HepG2 (cell line): ENCODE measurements at regions not wholly inside any gene's neighbourhood (a gene's known extent, or its start where the extent isn't known, plus 50 kb on each side); places are given as distances from the start of the nearest gene placed in this dataset.

Experiments
- ATAC-seq: fragments of 200-7000 bp; cut with Tn5 transposase; 3 replicates; pipeline ENCODE4 v1.9.1; 2020; ENCODE audit warnings: mild to moderate bottlenecking, moderate library complexity
- BruUV-seq: library from RNA; stranded (reverse); fragments of 400-500 nt; replicated peaks from 2 replicates; lab custom pipeline; 2021; lab: Mats Ljungman, UMichigan
- CTCF ChIA-PET: fragments of 300-600 bp; formaldehyde crosslinking; extraction: SDS; loops from one replicate; lab custom pipeline; 2021; ENCODE audit warnings: low total read pairs, inconsistent platforms, low intra/inter-chr PET ratio; lab: Yijun Ruan, JAX
- POLR2A ChIA-PET: fragments of 350-600 bp; sonication (Branson Sonifier 250); formaldehyde crosslinking; loops from one replicate; lab custom pipeline; 2020; ENCODE audit warnings: antibody characterized with exemption, inconsistent platforms; lab: Yijun Ruan, JAX
- DNase-seq: peaks from one replicate; pipeline ENCODE4 v3.0.0-alpha.2; 2015; ENCODE audit warnings: low spot score
- FAIRE-seq: peaks from 3 replicates; lab custom pipeline; 2011; peaks lifted over from hg19 to GRCh38; lab: Jason Lieb, UNC
- H2AFZ ChIP-seq: one replicate; pipeline ENCODE4 v1.6.1; 2011; ENCODE audit warnings: low read length, inconsistent platforms
- H3K27ac ChIP-seq: fragments of 300-600 bp; 3 replicates; pipeline ENCODE4 v1.8.0; 2011; ENCODE audit warnings: mixed run types, mild to moderate bottlenecking, mixed read lengths, low read length, inconsistent platforms; ENCODE audit not compliant: insufficient read depth; ENCODE audit errors: extremely low read length
- H3K27me3 ChIP-seq, 2 experiments: fragments of 200-600 bp in 1 of 2; 2 replicates in 1 of 2; 3 replicates in 1 of 2; pipeline versions ENCODE4 v1.6.0 to v1.8.0; 2011; ENCODE audit warnings: low read length in 2 of 2, mild to moderate bottlenecking in 2 of 2, moderate library complexity in 2 of 2, inconsistent platforms in 1 of 2; ENCODE audit not compliant: insufficient read depth in 2 of 2, control insufficient read depth in 1 of 2
- H3K36me3 ChIP-seq, 2 experiments: fragments of 200-600 bp in 1 of 2; replicated peaks in 1 of 2; 2 replicates in 1 of 2; 3 replicates in 1 of 2; pipeline versions ENCODE4 v1.5.1 to v1.8.0; 2011; ENCODE audit warnings: low read length in 2 of 2, inconsistent platforms in 1 of 2; ENCODE audit not compliant: insufficient read depth in 2 of 2, control insufficient read depth in 1 of 2
- H3K4me1 ChIP-seq: 2 replicates; pipeline ENCODE4 v1.5.1; 2012; ENCODE audit warnings: low read length, inconsistent platforms; ENCODE audit not compliant: insufficient read depth
- H3K4me2 ChIP-seq: 2 replicates; pipeline ENCODE4 v1.6.0; 2011; ENCODE audit warnings: low read depth, low read length, inconsistent platforms
- H3K4me3 ChIP-seq, 3 experiments: fragments of 200-600 bp in 1 of 3; sonication (generic), shearing (Covaris generic) in 1 of 3; replicated peaks in 1 of 3; 2 replicates each; pipeline ENCODE4 v1.5.1; 2011 to 2016; ENCODE audit warnings: low read length in 3 of 3, inconsistent platforms in 2 of 3, low read depth in 2 of 3, mild to moderate bottlenecking in 2 of 3, control low read depth in 1 of 3, mixed read lengths in 1 of 3; ENCODE audit not compliant: insufficient read depth in 1 of 3
- H3K79me2 ChIP-seq: one replicate; pipeline ENCODE4 v1.6.1; 2011; ENCODE audit warnings: low read length, inconsistent platforms; ENCODE audit not compliant: insufficient read depth
- H3K9ac ChIP-seq: 2 replicates; pipeline ENCODE4 v1.6.0; 2011; ENCODE audit warnings: mild to moderate bottlenecking, low read depth, low read length, inconsistent platforms; ENCODE audit not compliant: insufficient read depth
- H3K9me3 ChIP-seq: 2 replicates; pipeline ENCODE4 v1.5.1; 2012; ENCODE audit warnings: mild to moderate bottlenecking, low read length
- H4K20me1 ChIP-seq: 2 replicates; pipeline ENCODE4 v1.6.0; 2011; ENCODE audit warnings: inconsistent platforms, mild to moderate bottlenecking, low read length, moderate library complexity; ENCODE audit not compliant: insufficient read depth
- EZH2 ChIP-seq: conservative IDR thresholded peaks from 2 replicates; pipeline ENCODE4 v1.6.1; 2012; ENCODE audit warnings: mild to moderate bottlenecking, low read depth, low read length, moderate library complexity
- MAFK ChIP-seq, 2 experiments: IDR thresholded peaks in 1 of 2; conservative IDR thresholded peaks in 1 of 2; 2 replicates each; pipeline ENCODE4 v1.6.1; 2011; ENCODE audit warnings: improper control_type of control experiment in 2 of 2, low read length in 2 of 2
- POLR2A ChIP-seq, 2 experiments: IDR thresholded peaks; 2 replicates each; pipeline ENCODE4 v1.6.1; 2011; ENCODE audit warnings: low read depth in 2 of 2, low read length in 2 of 2, mild to moderate bottlenecking in 1 of 2, moderate library complexity in 1 of 2; ENCODE audit not compliant: insufficient read depth in 1 of 2
- SMC3 ChIP-seq: IDR thresholded peaks from 2 replicates; pipeline ENCODE4 v1.6.1; 2011; ENCODE audit warnings: low read length, improper control_type of control experiment
- SP5 ChIP-seq: IDR thresholded peaks from 2 replicates; pipeline ENCODE4 v1.6.1; 2016; ENCODE audit warnings: low read depth, borderline replicate concordance
- TCF12 ChIP-seq, 2 experiments: fragments of 450-650 bp in 1 of 2; sonication (generic) in 1 of 2; formaldehyde crosslinking in 1 of 2; IDR thresholded peaks; 2 replicates each; pipeline versions ENCODE4 v1.6.1 to v1.8.0; 2017 to 2022; ENCODE audit warnings: antibody characterized with exemption in 1 of 2, mild to moderate bottlenecking in 1 of 2, missing genetic modification reagents in 1 of 2, moderate library complexity in 1 of 2
- THYN1 ChIP-seq: sonication (generic); formaldehyde crosslinking; IDR thresholded peaks from 2 replicates; pipeline ENCODE4 v1.8.1; 2023; ENCODE audit warnings: low read depth, mild to moderate bottlenecking, moderate library complexity, missing genetic modification reagents, borderline replicate concordance
- WGBS: methylation state at CpG from one replicate; pipeline ENCODE4 v1.1.6; 2017; ENCODE audit warnings: low lambda C conversion rate; 5-methylcytosine and 5-hydroxymethylcytosine counted together
- in situ Hi-C: cut with HindIII; loops from 2 replicates; pipeline ENCODE4 v1.10.0; 2017; ENCODE audit warnings: low pct_unique_long_range_greater_than_20kb; ENCODE audit not compliant: extremely low pct_ligation_motif_present
- intact Hi-C: fragments of 100-400 bp; cut with micrococcal nuclease; formaldehyde crosslinking; loops from one replicate; pipeline ENCODE4 v1.10.0; 2022; ENCODE audit not compliant: unreplicated experiment
- TF ChIP-seq, protein P1 (sequence below): sonication (generic); formaldehyde crosslinking; IDR thresholded peaks from 2 replicates; pipeline ENCODE4 v1.4.0; 2020; ENCODE audit warnings: missing genetic modification reagents, borderline replicate concordance
- TF ChIP-seq, protein P2 (sequence below): sonication (generic); formaldehyde crosslinking; IDR thresholded peaks from 2 replicates; pipeline ENCODE4 v1.8.1; 2022; ENCODE audit warnings: mild to moderate bottlenecking, missing genetic modification reagents

DNA sequence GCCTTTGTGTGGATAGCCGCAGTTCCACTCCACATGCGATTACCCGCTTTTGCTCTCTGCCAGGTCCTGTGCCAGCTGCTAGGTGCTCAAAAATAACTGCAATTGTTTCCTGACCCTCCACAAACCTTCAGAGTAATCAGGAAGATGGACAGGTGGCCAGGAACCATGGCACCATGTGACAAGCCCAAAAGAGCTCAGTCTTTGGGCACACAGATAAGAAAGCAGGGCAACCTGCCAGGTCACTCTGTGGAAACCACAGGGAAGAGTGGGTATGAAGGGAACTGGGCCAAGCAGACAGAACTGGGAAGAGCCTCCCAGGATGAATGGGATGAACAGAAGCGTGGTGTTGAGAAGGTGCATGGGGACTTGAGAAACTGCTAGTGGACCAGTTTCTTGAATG is 79.4 kb upstream of the AGAP1 start (continued):
- TF ChIP-seq, protein P1, sequence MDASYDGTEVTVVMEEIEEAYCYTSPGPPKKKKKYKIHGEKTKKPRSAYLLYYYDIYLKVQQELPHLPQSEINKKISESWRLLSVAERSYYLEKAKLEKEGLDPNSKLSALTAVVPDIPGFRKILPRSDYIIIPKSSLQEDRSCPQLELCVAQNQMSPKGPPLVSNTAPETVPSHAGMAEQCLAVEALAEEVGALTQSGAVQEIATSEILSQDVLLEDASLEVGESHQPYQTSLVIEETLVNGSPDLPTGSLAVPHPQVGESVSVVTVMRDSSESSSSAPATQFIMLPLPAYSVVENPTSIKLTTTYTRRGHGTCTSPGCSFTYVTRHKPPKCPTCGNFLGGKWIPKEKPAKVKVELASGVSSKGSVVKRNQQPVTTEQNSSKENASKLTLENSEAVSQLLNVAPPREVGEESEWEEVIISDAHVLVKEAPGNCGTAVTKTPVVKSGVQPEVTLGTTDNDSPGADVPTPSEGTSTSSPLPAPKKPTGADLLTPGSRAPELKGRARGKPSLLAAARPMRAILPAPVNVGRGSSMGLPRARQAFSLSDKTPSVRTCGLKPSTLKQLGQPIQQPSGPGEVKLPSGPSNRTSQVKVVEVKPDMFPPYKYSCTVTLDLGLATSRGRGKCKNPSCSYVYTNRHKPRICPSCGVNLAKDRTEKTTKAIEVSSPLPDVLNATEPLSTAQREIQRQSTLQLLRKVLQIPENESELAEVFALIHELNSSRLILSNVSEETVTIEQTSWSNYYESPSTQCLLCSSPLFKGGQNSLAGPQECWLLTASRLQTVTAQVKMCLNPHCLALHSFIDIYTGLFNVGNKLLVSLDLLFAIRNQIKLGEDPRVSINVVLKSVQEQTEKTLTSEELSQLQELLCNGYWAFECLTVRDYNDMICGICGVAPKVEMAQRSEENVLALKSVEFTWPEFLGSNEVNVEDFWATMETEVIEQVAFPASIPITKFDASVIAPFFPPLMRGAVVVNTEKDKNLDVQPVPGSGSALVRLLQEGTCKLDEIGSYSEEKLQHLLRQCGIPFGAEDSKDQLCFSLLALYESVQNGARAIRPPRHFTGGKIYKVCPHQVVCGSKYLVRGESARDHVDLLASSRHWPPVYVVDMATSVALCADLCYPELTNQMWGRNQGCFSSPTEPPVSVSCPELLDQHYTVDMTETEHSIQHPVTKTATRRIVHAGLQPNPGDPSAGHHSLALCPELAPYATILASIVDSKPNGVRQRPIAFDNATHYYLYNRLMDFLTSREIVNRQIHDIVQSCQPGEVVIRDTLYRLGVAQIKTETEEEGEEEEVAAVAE (CRISPR knock-in tag) = no peak
- no peak for TF ChIP-seq SP5 (CRISPR knock-in tag)

DNA sequence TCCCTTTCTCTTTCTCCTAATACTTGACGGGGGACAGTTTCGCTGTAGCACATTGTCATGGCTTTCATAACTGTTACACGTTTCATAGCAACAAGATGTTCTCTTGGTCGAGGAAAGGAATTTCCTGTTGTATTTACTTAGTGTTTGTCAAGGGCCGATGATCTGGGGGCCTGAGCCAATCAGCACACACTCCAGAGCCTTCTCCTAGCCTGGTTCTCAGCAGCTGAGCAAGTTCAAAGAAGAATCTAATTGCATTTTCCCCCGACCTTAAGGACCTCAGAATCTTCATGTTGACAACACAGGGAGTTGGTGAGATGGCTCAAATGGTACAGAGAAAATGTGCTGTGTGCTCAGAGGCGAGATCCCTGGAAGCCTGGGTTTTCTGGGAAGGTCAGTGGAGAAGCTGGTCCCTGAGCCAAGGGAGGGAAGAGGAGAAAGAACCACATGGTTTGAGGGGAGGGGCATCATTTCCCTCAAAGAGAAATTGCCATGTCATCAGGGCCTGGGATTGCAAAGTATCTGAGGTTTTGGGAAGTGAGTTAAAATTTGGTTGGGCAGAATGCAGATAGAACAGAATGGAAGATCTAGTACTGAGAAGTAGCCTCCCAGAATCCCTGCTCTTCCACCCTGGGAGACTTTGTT is 76.9 kb upstream of the AGAP1 start:
- FAIRE-seq (no peak), DNase-seq (peak; percentile 43), ATAC-seq (peak; percentile 44; the same call in 1 of the 3 replicates)
- Histone ChIP-seq H4K20me1 (no peaks in the 10 kb centered on the region), H3K4me3 (no peak overlapping the region), H3K9ac (no peak overlapping the region), H3K79me2 (no peaks in the 10 kb centered on the region), H3K36me3 (no peaks in the 10 kb centered on the region), H3K4me1 (0 out of 2 replicates have a peak, but pooled peaks cover 7% of the 10 kb centered on the region), H3K27me3 (peaks cover 5 to 46% of the 10 kb centered on the region in 2 experiments; a peak in 4 of 5 replicates), H3K27ac (no peak overlapping the region), H3K9me3 (no peaks in the 10 kb centered on the region), H3K4me2 (no peak overlapping the region), H2AFZ (no peak overlapping the region)
- WGBS = 5% methylated on average over 7 of the region's 7 CpGs
- TF ChIP-seq, protein P2, sequence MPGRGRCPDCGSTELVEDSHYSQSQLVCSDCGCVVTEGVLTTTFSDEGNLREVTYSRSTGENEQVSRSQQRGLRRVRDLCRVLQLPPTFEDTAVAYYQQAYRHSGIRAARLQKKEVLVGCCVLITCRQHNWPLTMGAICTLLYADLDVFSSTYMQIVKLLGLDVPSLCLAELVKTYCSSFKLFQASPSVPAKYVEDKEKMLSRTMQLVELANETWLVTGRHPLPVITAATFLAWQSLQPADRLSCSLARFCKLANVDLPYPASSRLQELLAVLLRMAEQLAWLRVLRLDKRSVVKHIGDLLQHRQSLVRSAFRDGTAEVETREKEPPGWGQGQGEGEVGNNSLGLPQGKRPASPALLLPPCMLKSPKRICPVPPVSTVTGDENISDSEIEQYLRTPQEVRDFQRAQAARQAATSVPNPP = no peak
- no peak for TF ChIP-seq POLR2A (IDR thresholded peaks at IDR 0.05; ENCODE audit: insufficient read depth in 1 of 2, low read depth in 2 of 2, low read length in 2 of 2)
- no peak for TF ChIP-seq TCF12 (IDR thresholded peaks at IDR 0.05)
- no peak for TF ChIP-seq TCF12 (CRISPR knock-in tag; IDR thresholded peaks at IDR 0.05)
- no peak for TF ChIP-seq SMC3
- TF ChIP-seq EZH2 = no peak
- no peak for TF ChIP-seq THYN1 (CRISPR knock-in tag)
- TF ChIP-seq MAFK (conservative IDR thresholded peaks at IDR 0.05 in 1 of 2, IDR thresholded peaks at IDR 0.05 in 1 of 2; ENCODE audit: low read length in 2 of 2) = 0 out of 4 replicates have a peak, but pooled peaks have one; percentile 6 to 8
- intact Hi-C loops (no loop called here), in situ Hi-C loops (no loop called here)
- ChIA-PET CTCF (no interaction called here), POLR2A (no interaction called here)
- no TSS peak for BruUV-seq
